ENCODE measurements at regions not wholly inside any gene's neighbourhood (a gene's known extent, or its start where the extent isn't known, plus 50 kb on each side); places are given as distances from the start of the nearest gene placed in this dataset.

DNA sequence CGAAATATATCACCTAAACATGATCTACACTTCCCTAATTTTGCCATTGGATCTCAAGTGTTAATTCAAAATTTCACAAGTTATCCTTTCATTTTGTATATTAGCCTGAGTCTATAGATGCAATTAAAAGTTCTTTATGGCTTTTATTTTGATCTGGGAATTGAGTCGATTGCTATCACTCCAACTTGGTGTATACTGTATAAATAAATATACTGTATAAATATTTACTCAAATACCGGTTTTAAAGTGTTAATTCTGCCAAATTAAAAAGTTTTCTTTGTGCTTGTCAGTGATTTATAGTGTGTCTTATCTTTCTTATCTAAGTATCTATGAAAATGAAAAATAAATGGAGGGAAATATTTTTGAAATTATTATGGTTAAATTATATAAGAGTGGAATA lies 683.7 kb upstream of the LRRN3 start:
- no peaks in the 10 kb centered on the region for H3K9me3 ChIP-seq

DNA sequence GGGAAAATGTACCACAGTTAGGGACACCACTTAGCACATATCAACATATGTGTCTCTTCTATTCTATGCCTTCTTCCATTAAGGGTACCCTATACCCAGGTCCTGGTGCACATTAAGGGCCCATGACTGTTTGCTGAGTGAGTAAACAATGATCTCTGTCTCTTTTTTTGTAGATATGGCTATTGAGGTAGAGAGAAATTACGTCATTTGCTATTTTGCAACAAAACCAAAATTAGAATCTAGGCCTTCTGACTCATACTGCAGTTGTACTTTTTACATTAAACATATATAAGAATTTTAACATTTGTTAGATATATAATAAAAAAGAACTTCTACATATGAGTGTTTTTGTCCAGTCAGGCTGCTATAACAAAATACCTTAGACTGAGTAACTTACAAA lies 683.2 kb upstream of the LRRN3 start:
- TF ChIP-seq, protein P1, sequence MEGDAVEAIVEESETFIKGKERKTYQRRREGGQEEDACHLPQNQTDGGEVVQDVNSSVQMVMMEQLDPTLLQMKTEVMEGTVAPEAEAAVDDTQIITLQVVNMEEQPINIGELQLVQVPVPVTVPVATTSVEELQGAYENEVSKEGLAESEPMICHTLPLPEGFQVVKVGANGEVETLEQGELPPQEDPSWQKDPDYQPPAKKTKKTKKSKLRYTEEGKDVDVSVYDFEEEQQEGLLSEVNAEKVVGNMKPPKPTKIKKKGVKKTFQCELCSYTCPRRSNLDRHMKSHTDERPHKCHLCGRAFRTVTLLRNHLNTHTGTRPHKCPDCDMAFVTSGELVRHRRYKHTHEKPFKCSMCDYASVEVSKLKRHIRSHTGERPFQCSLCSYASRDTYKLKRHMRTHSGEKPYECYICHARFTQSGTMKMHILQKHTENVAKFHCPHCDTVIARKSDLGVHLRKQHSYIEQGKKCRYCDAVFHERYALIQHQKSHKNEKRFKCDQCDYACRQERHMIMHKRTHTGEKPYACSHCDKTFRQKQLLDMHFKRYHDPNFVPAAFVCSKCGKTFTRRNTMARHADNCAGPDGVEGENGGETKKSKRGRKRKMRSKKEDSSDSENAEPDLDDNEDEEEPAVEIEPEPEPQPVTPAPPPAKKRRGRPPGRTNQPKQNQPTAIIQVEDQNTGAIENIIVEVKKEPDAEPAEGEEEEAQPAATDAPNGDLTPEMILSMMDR (IDR thresholded peaks at IDR 0.05), result no peak
- TF ChIP-seq POLR2A (IDR thresholded peaks at IDR 0.05), result no peak
- no peaks in the 10 kb centered on the region for H3K27me3 ChIP-seq
- H3K36me3 ChIP-seq, result no peaks in the 10 kb centered on the region
- DNase-seq (no peak), ATAC-seq (no peak)
- no peak overlapping the region for H3K4me3 ChIP-seq
- WGBS (ENCODE audit: insufficient coverage, low coverage, low lambda C conversion rate, missing lambda C conversion rate), result 8% methylated on average over 1 of the region's 1 CpG
- no peaks in the 10 kb centered on the region for H3K9me3 ChIP-seq
- no peaks in the 10 kb centered on the region for H3K4me1 ChIP-seq
- no peak overlapping the region for H3K27ac ChIP-seq
- intact Hi-C loops (cut with DNase I), result no loop called here

More for the DNA sequence above, 683.7 kb upstream of the LRRN3 start:
- ATAC-seq (no peak), DNase-seq (no peak)
- no peak overlapping the region for H3K4me3 ChIP-seq
- WGBS (ENCODE audit: insufficient coverage, low coverage, low lambda C conversion rate, missing lambda C conversion rate), result 51% methylated on average over 3 of the region's 3 CpGs
- TF ChIP-seq POLR2A (IDR thresholded peaks at IDR 0.05), result no peak
- TF ChIP-seq, protein P1 (IDR thresholded peaks at IDR 0.05), result no peak
- no peaks in the 10 kb centered on the region for H3K36me3 ChIP-seq
- intact Hi-C loops (cut with DNase I), result no loop called here
- no peaks in the 10 kb centered on the region for H3K27me3 ChIP-seq
- no peak overlapping the region for H3K27ac ChIP-seq
- no peaks in the 10 kb centered on the region for H3K4me1 ChIP-seq

DNA sequence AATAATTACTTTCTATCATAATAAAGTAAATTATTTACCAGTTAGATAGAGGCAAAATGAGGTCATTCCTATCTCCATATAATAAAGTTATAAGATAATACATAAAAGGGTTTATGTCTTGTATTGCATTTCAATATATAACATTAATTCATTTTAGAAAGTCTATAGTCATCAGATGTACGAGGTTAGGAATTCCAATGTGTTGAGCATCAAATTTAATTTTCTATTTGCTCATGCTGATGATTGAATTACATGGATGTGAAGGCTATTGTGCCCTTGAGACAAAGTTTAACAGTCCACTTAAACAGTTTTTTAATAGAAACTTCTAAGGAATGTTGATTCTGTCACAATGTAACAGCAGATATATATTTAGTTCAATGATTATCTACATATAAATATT lies 678.3 kb upstream of the LRRN3 start:
- WGBS (ENCODE audit: insufficient coverage, low coverage, low lambda C conversion rate, missing lambda C conversion rate), result 47% methylated on average over 1 of the region's 1 CpG
- H3K9me3 ChIP-seq, result no peaks in the 10 kb centered on the region

DNA sequence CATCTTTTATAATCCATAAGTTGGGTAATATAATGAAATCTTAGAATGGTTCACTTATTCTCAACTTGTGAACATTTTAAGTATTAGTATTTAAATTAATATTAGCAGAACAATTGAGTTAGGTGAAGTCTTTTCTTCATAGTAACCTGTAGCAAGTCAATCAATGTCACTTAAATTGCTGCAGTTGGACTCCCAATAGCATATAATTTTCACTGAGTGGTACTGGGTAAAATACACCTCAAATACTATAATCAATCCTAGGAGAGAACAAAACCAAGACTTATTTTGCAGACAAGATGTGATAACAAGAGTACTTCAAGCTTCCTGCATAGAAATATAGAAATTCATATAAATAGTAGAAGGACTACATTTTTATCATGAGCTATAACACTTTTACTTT lies 677.9 kb upstream of the LRRN3 start:
- no peaks in the 10 kb centered on the region for H3K36me3 ChIP-seq
- no peak overlapping the region for H3K27ac ChIP-seq
- H3K9me3 ChIP-seq, result no peaks in the 10 kb centered on the region
- intact Hi-C loops (cut with DNase I), result no loop called here
- no peak overlapping the region for H3K4me3 ChIP-seq
- ATAC-seq (no peak), DNase-seq (no peak)
- H3K4me1 ChIP-seq, result no peaks in the 10 kb centered on the region
- H3K27me3 ChIP-seq, result no peaks in the 10 kb centered on the region
- TF ChIP-seq, protein P1 (IDR thresholded peaks at IDR 0.05), result no peak
- TF ChIP-seq POLR2A (IDR thresholded peaks at IDR 0.05), result no peak

More for the DNA sequence above, 678.3 kb upstream of the LRRN3 start:
- Histone ChIP-seq H3K27ac (no peak overlapping the region), H3K27me3 (no peaks in the 10 kb centered on the region), H3K4me1 (no peaks in the 10 kb centered on the region), H3K36me3 (no peaks in the 10 kb centered on the region), H3K4me3 (no peak overlapping the region)
- intact Hi-C loops (cut with DNase I), result no loop called here
- TF ChIP-seq POLR2A (IDR thresholded peaks at IDR 0.05), result no peak
- TF ChIP-seq, protein P1 (IDR thresholded peaks at IDR 0.05), result no peak
- no peak for DNase-seq
- ATAC-seq, result no peak

DNA sequence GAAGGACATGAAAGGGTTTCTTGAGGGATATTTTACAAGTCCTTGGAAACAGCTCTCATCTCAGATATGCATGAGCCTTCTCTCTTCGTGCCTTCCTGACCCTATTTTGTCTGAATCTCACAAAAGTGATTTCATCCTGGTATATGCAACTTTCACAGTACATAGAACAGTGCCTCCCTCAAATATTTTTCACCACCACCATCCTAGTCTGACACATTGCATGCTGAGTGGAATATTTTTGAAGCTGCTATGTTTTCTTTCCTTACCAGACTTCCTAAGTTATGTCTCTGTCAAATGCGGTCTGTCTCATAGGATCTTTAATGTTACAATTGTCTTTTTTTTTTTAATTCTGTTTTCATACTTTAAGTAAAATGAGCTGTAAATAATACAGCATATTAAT lies 673.3 kb upstream of the LRRN3 start:
- H3K27me3 ChIP-seq, result no peaks in the 10 kb centered on the region
- DNase-seq (no peak), ATAC-seq (no peak)
- H3K36me3 ChIP-seq, result no peaks in the 10 kb centered on the region
- H3K27ac ChIP-seq, result no peak overlapping the region
- intact Hi-C loops (cut with DNase I), result no loop called here
- no peaks in the 10 kb centered on the region for H3K4me1 ChIP-seq
- H3K9me3 ChIP-seq, result no peaks in the 10 kb centered on the region
- H3K4me3 ChIP-seq, result no peak overlapping the region
- 61% methylated on average over 2 of the region's 2 CpGs for WGBS (ENCODE audit: insufficient coverage, low coverage, low lambda C conversion rate, missing lambda C conversion rate)
- TF ChIP-seq, protein P1 (IDR thresholded peaks at IDR 0.05), result no peak
- no peak for TF ChIP-seq POLR2A (IDR thresholded peaks at IDR 0.05)

Data from right lobe of liver (tissue), 6 donors.